Hepatocyte (in vitro differentiated cells): ENCODE measurements at regions not wholly inside any gene's neighbourhood (a gene's known extent, or its start where the extent isn't known, plus 50 kb on each side); places are given as distances from the start of the nearest gene placed in this dataset.
"Not testable (repeated sequence)": the region's sequence is repeated elsewhere in the genome, so short reads cannot be mapped to it uniquely, and the experiment has no call there.

Experiments
- EZH2 ChIP-seq: fragments of 200-600 bp; sonication (generic); IDR thresholded peaks from 2 replicates; pipeline ENCODE4 v1.6.1; 2016; ENCODE audit warnings: antibody characterized with exemption, mild to moderate bottlenecking, borderline replicate concordance
- TF ChIP-seq, protein P1 (sequence below): fragments of 200-600 bp; sonication (generic); IDR thresholded peaks from 2 replicates; pipeline ENCODE4 v1.5.1; 2016; ENCODE audit warnings: antibody characterized with exemption, mild to moderate bottlenecking; ENCODE audit not compliant: poor library complexity

DNA sequence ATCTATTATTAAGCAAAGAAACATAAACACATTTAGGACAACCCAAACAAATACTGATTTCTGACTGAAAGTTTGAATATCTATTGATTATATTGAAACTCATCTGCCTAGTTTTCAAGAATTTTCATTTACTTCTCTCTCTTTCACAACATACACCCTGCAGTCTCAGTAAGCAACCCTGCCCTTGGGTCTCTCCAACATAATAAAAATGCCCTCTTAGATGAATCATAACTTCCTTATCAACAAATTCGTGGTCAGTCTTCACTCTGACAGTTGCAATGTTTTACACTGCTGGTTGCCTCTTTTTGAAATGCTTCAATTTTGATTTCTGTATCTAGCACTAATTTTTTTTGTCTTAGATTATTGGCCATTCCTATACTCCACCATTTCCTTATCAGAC, 122.0 kb downstream of the DDX11 start:
- TF ChIP-seq, protein P1, sequence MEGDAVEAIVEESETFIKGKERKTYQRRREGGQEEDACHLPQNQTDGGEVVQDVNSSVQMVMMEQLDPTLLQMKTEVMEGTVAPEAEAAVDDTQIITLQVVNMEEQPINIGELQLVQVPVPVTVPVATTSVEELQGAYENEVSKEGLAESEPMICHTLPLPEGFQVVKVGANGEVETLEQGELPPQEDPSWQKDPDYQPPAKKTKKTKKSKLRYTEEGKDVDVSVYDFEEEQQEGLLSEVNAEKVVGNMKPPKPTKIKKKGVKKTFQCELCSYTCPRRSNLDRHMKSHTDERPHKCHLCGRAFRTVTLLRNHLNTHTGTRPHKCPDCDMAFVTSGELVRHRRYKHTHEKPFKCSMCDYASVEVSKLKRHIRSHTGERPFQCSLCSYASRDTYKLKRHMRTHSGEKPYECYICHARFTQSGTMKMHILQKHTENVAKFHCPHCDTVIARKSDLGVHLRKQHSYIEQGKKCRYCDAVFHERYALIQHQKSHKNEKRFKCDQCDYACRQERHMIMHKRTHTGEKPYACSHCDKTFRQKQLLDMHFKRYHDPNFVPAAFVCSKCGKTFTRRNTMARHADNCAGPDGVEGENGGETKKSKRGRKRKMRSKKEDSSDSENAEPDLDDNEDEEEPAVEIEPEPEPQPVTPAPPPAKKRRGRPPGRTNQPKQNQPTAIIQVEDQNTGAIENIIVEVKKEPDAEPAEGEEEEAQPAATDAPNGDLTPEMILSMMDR = not testable (repeated sequence)
- TF ChIP-seq EZH2 = not testable (repeated sequence)
